ENCODE measurements at regions not wholly inside any gene's neighbourhood (a gene's known extent, or its start where the extent isn't known, plus 50 kb on each side); places are given as distances from the start of the nearest gene placed in this dataset.

- Mint-ChIP-seq H3K27ac (no peak overlapping the region), H3K27me3 (no peaks in the 10 kb centered on the region), H3K4me1 (no peaks in the 10 kb centered on the region), H3K9me3 (no peaks in the 10 kb centered on the region), H3K36me3 (ENCODE audit: low read depth) (no peaks in the 10 kb centered on the region), H3K4me3 (no peak overlapping the region)
- intact Hi-C loops (cut with micrococcal nuclease): no loop called here
- ChIA-PET CTCF (no interaction called here), POLR2A (no interaction called here)
- no peak for ATAC-seq (ENCODE audit: low read depth)
- no peak for DNase-seq
- TF ChIP-seq CTCF (IDR thresholded peaks at IDR 0.05): no peak
Measured at GRCh38 chr11:41872426-41872825, 413.0 kb upstream of the LRRC4C start.

- intact Hi-C loops (cut with micrococcal nuclease): no loop called here
- no peaks in the 10 kb centered on the region for H3K36me3 Mint-ChIP-seq (ENCODE audit: low read depth)
- no peak for TF ChIP-seq CTCF (IDR thresholded peaks at IDR 0.05)
- DNase-seq: no peak
- POLR2A ChIA-PET: no interaction called here
- no peaks in the 10 kb centered on the region for H3K4me1 Mint-ChIP-seq
- no peak overlapping the region for H3K4me3 Mint-ChIP-seq
- no peak for ATAC-seq (ENCODE audit: low read depth)
- CTCF ChIA-PET: no interaction called here
- H3K27me3 Mint-ChIP-seq: no peaks in the 10 kb centered on the region
- no peaks in the 10 kb centered on the region for H3K9me3 Mint-ChIP-seq
- no peak overlapping the region for H3K27ac Mint-ChIP-seq
Measured at GRCh38 chr11:41872870-41873269, 413.4 kb upstream of the LRRC4C start.

GRCh38 chr11:41878095-41878494 lies 418.6 kb upstream of the LRRC4C start:
- no peaks in the 10 kb centered on the region for H3K36me3 Mint-ChIP-seq (ENCODE audit: low read depth)

GRCh38 chr11:41879214-41879613 lies 419.8 kb upstream of the LRRC4C start:
- Mint-ChIP-seq H3K27me3 (no peaks in the 10 kb centered on the region), H3K36me3 (ENCODE audit: low read depth) (no peaks in the 10 kb centered on the region), H3K4me1 (no peaks in the 10 kb centered on the region), H3K4me3 (no peak overlapping the region), H3K27ac (no peak overlapping the region), H3K9me3 (peaks cover 7% of the 10 kb centered on the region)
- DNase-seq (no peak), ATAC-seq (ENCODE audit: low read depth) (no peak)
- intact Hi-C loops (cut with micrococcal nuclease): no loop called here
- POLR2A ChIA-PET: no interaction called here
- CTCF ChIA-PET: no interaction called here
- no peak for TF ChIP-seq CTCF (IDR thresholded peaks at IDR 0.05)

More at GRCh38 chr11:41878095-41878494, 418.6 kb upstream of the LRRC4C start:
- ChIA-PET POLR2A (no interaction called here), CTCF (no interaction called here)
- Mint-ChIP-seq H3K4me1 (no peaks in the 10 kb centered on the region), H3K9me3 (peaks cover 3% of the 10 kb centered on the region), H3K27me3 (no peaks in the 10 kb centered on the region), H3K27ac (no peak overlapping the region), H3K4me3 (no peak overlapping the region)
- TF ChIP-seq CTCF (IDR thresholded peaks at IDR 0.05): no peak
- intact Hi-C loops (cut with micrococcal nuclease): no loop called here
- no peak for ATAC-seq (ENCODE audit: low read depth)
- no peak for DNase-seq

GRCh38 chr11:41895081-41895480 lies 435.6 kb upstream of the LRRC4C start:
- Mint-ChIP-seq H3K27me3 (no peaks in the 10 kb centered on the region), H3K4me1 (no peaks in the 10 kb centered on the region), H3K9me3 (peaks cover 6% of the 10 kb centered on the region), H3K27ac (no peak overlapping the region), H3K36me3 (ENCODE audit: low read depth) (no peaks in the 10 kb centered on the region), H3K4me3 (no peak overlapping the region)
- no peak for DNase-seq
- CTCF ChIA-PET: no interaction called here
- no peak for ATAC-seq (ENCODE audit: low read depth)
- POLR2A ChIA-PET: no interaction called here
- intact Hi-C loops (cut with micrococcal nuclease): no loop called here
- no peak for TF ChIP-seq CTCF (IDR thresholded peaks at IDR 0.05)

Data from activated B cell treated with CpG ODN at 0.5 μM for 24 hours (primary cell).